Adrenal gland (tissue), 9 donors: ENCODE measurements at regions not wholly inside any gene's neighbourhood (a gene's known extent, or its start where the extent isn't known, plus 50 kb on each side); places are given as distances from the start of the nearest gene placed in this dataset.
"Not testable (repeated sequence)": the region's sequence is repeated elsewhere in the genome, so short reads cannot be mapped to it uniquely, and the experiment has no call there.

Experiments used
- DNase-seq, 7 donors: peaks; one replicate each; pipeline ENCODE4 v3.0.0-alpha.2; 2019 to 2020
- H3K27ac ChIP-seq, 5 donors: fragments of 200-600 bp; sonication (generic) in 4 of 5; 1 replicate in 3 of 5; 2 replicates in 2 of 5; pipeline versions ENCODE4 v1.5.1 to v1.8.0; 2016 to 2020; ENCODE audit warnings: mild to moderate bottlenecking in 1 of 5
- H3K27me3 ChIP-seq: fragments of 200-600 bp; 2 replicates; pipeline ENCODE4 v1.8.0; 2021
- H3K36me3 ChIP-seq, 2 donors: fragments of 200-600 bp; replicated peaks in 1 of 2; 1 replicate in 1 of 2; 2 replicates in 1 of 2; pipeline versions ENCODE4 v1.5.1 to v1.8.0; 2018 to 2022
- H3K4me1 ChIP-seq, 2 donors: fragments of 200-600 bp; replicated peaks in 1 of 2; 1 replicate in 1 of 2; 2 replicates in 1 of 2; pipeline versions ENCODE4 v1.5.1 to v1.8.0; 2018 to 2021
- H3K4me3 ChIP-seq, 4 donors: fragments of 200-600 bp; sonication (generic) in 3 of 4; one replicate each; pipeline ENCODE4 v1.5.1; 2016 to 2018
- H3K9me3 ChIP-seq, 3 donors: fragments of 200-600 bp; sonication (generic) in 1 of 3; replicated peaks in 1 of 3; 1 replicate in 2 of 3; 2 replicates in 1 of 3; pipeline versions ENCODE4 v1.5.1 to v1.8.0; 2016 to 2021
- WGBS, 4 donors: extraction: QIAGEN DNeasy Blood & Tissue Kit in 2 of 4; methylation state at CpG; one replicate each; pipeline versions ENCODE4 v1.1.5 to v1.1.7; 2013 to 2017; 5-methylcytosine and 5-hydroxymethylcytosine counted together
- intact Hi-C, 2 donors: fragments of 100-400 bp; cut with DNase I; formaldehyde crosslinking; loops; one replicate each; pipeline versions ENCODE4 v1.14.1 to v1.15.0; 2022 to 2023
- donor health status: healthy with polysubstance abuse.
- donor health status: Bipolar disorder and iron deficiency.
- donor health status: DM: yes; HTN: yes; CAD: no.
- donor health status: DM: no; HTN: no; CAD: no.
- donor health status: DM: no; HTN: no; CAD: no.

GRCh38 chr1:120257064-120257777 is 80.9 kb upstream of the SEC22B start:
- H3K27me3 ChIP-seq, H3K9me3 ChIP-seq, H3K4me3 ChIP-seq, H3K36me3 ChIP-seq, DNase-seq, intact Hi-C loops, H3K4me1 ChIP-seq, H3K27ac ChIP-seq: not testable (repeated sequence)
- no CpG with 5 or more reads among the region's 6 CpGs for WGBS, 4 donors

- H3K9me3 ChIP-seq, H3K27me3 ChIP-seq, intact Hi-C loops, H3K4me3 ChIP-seq, H3K27ac ChIP-seq, DNase-seq, H3K36me3 ChIP-seq, H3K4me1 ChIP-seq: not testable (repeated sequence)
- no CpG with 5 or more reads among the region's 2 CpGs for WGBS, 4 donors
These were observed 74.4 kb upstream of the SEC22B start for GRCh38 chr1:120250756-120251155.

GRCh38 chr1:120248726-120249427 is 72.6 kb upstream of the SEC22B start:
- H3K27ac ChIP-seq, H3K9me3 ChIP-seq, intact Hi-C loops, H3K36me3 ChIP-seq, DNase-seq, H3K4me1 ChIP-seq, H3K4me3 ChIP-seq, H3K27me3 ChIP-seq: not testable (repeated sequence)
- no CpG with 5 or more reads among the region's 7 CpGs for WGBS, 4 donors

GRCh38 chr1:120248203-120248602 is 71.9 kb upstream of the SEC22B start:
- H3K27me3 ChIP-seq, H3K9me3 ChIP-seq, H3K4me1 ChIP-seq, H3K36me3 ChIP-seq, H3K4me3 ChIP-seq, intact Hi-C loops, DNase-seq, H3K27ac ChIP-seq: not testable (repeated sequence)
- WGBS, 4 donors = no CpG with 5 or more reads among the region's 2 CpGs

- 10 to 33% methylated on average over 1 of the region's 6 CpGs; no CpG with 5 or more reads in 2 of the 4 donors for WGBS, 4 donors
- H3K27ac ChIP-seq, H3K9me3 ChIP-seq, H3K36me3 ChIP-seq, H3K27me3 ChIP-seq, DNase-seq, H3K4me3 ChIP-seq, intact Hi-C loops, H3K4me1 ChIP-seq: not testable (repeated sequence)
These were observed 67.5 kb upstream of the SEC22B start for GRCh38 chr1:120243867-120244266.

GRCh38 chr1:120242582-120242981 is 66.3 kb upstream of the SEC22B start:
- H3K9me3 ChIP-seq, H3K27me3 ChIP-seq, DNase-seq, H3K27ac ChIP-seq, intact Hi-C loops, H3K36me3 ChIP-seq, H3K4me3 ChIP-seq, H3K4me1 ChIP-seq: not testable (repeated sequence)
- WGBS, 4 donors = no CpG with 5 or more reads among the region's 8 CpGs

- H3K9me3 ChIP-seq, H3K4me3 ChIP-seq, H3K27me3 ChIP-seq, H3K27ac ChIP-seq, H3K36me3 ChIP-seq, H3K4me1 ChIP-seq, intact Hi-C loops, DNase-seq: not testable (repeated sequence)
- no CpG with 5 or more reads among the region's 5 CpGs for WGBS, 4 donors
These were observed 65.5 kb upstream of the SEC22B start for GRCh38 chr1:120241868-120242267.

GRCh38 chr1:120240181-120240580 is 63.9 kb upstream of the SEC22B start:
- no CpG with 5 or more reads among the region's 1 CpG for WGBS, 4 donors
- H3K27me3 ChIP-seq, intact Hi-C loops, DNase-seq, H3K9me3 ChIP-seq, H3K4me1 ChIP-seq, H3K4me3 ChIP-seq, H3K36me3 ChIP-seq, H3K27ac ChIP-seq: not testable (repeated sequence)

- intact Hi-C loops, H3K4me3 ChIP-seq, H3K27me3 ChIP-seq, H3K4me1 ChIP-seq, H3K27ac ChIP-seq, DNase-seq, H3K9me3 ChIP-seq, H3K36me3 ChIP-seq: not testable (repeated sequence)
These were observed 63.0 kb upstream of the SEC22B start for GRCh38 chr1:120239351-120239750.

- H3K9me3 ChIP-seq, H3K4me3 ChIP-seq, H3K27me3 ChIP-seq, H3K4me1 ChIP-seq, intact Hi-C loops, H3K27ac ChIP-seq, H3K36me3 ChIP-seq, DNase-seq: not testable (repeated sequence)
- WGBS, 4 donors = 83 to 94% methylated on average over 1 of the region's 2 CpGs; no CpG with 5 or more reads in 2 of the 4 donors
These were observed 62.5 kb upstream of the SEC22B start for GRCh38 chr1:120238867-120239266.

GRCh38 chr1:120233661-120234018 is 57.3 kb upstream of the SEC22B start:
- DNase-seq, intact Hi-C loops, H3K27me3 ChIP-seq, H3K27ac ChIP-seq, H3K36me3 ChIP-seq, H3K9me3 ChIP-seq, H3K4me1 ChIP-seq, H3K4me3 ChIP-seq: not testable (repeated sequence)
- WGBS, 4 donors = no CpG with 5 or more reads among the region's 2 CpGs
